IPS-18c (cell line): ENCODE measurements at regions not wholly inside any gene's neighbourhood (a gene's known extent, or its start where the extent isn't known, plus 50 kb on each side); places are given as distances from the start of the nearest gene placed in this dataset.
"Not testable (repeated sequence)": the region's sequence is repeated elsewhere in the genome, so short reads cannot be mapped to it uniquely, and the experiment has no call there.

Experiments
- H3K4me3 ChIP-seq: 2 replicates; pipeline ENCODE4 v1.7.0; 2013; ENCODE audit warnings: low read depth, mild to moderate bottlenecking, low read length, moderate library complexity; ENCODE audit not compliant: insufficient read depth
- H3K9me3 ChIP-seq: one replicate; pipeline ENCODE4 v1.6.1; 2013; ENCODE audit warnings: mild to moderate bottlenecking, low read length, moderate library complexity; ENCODE audit not compliant: control insufficient read depth, insufficient read depth

DNA sequence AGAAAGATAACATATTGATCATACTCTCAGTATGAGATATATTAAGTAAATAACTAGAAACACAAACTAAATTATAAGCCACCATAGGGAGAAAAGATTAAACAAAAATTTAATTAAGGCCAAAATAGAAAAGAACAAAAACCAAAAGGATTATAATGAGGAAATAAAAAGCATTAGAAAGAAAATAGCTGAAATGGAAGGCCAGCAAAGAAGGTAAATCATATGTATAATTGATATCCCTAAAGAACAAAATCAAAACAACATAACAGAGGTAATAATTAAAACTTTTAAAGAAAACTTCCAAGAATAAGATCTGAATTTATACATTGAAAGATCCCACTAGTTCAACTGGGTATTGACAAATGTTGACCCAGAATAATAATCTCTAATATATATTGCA, 453.0 kb downstream of the LRRIQ3 start:
- no peaks in the 10 kb centered on the region for H3K9me3 ChIP-seq
- no peak overlapping the region for H3K4me3 ChIP-seq

DNA sequence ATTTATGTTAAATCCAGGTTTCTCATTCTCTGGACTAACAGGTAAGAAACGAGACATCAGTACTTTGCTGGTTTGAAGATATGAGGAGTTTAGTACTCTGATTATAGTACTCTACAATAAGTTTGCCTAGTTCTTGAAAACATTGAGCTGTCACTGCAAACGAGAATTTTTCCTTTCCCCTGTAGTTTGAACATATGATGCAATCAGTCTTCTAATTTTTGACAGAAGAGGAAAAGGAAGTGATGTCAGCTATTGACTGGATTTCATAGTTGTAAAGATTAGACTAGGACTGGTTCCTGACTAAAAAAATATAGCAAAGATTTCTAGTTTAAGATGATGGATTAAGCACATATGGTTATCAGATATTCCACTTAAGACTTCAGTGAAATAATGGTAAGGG, 461.9 kb downstream of the LRRIQ3 start:
- no peak overlapping the region for H3K4me3 ChIP-seq
- H3K9me3 ChIP-seq, result no peaks in the 10 kb centered on the region

DNA sequence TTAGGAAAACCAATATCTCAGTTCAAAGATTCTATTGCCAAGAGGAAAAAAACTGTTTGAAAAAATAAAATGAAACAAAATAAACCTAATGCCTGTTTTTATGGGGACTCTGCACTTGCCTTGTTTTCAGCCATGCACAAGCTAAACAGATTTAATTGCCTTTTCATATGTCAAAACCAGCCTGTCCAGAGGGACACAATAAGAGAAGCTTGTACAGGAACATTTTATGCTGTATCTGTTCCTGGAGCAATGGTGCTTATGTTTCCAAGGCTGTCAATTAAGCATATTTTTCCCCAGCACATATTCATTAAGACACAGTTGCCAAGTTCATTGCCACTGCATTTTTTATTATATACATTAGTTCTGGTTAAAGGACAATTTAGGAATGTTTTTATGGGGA, 470.9 kb downstream of the LRRIQ3 start:
- Histone ChIP-seq H3K9me3 (no peaks in the 10 kb centered on the region), H3K4me3 (no peak overlapping the region)

DNA sequence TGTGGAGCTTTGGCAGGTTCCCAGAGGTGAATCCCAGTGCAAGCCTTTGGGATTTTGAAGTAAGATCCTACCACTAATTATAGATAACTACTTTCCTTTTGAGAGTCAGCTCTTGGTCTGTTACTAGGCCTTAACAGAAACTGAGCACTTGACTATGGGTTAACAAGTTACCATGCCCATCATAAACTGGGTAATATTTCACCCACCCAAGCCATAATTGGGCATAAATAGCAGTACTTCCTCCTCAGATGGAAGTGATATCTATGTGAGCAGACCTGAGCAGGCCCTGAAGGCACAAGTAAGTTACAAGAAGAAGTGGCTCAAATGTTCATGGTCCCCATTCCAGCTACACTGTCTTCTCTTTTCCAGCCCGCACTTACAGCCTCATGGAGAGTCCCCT, 475.9 kb downstream of the LRRIQ3 start:
- no peaks in the 10 kb centered on the region for H3K9me3 ChIP-seq
- H3K4me3 ChIP-seq, result no peak overlapping the region

DNA sequence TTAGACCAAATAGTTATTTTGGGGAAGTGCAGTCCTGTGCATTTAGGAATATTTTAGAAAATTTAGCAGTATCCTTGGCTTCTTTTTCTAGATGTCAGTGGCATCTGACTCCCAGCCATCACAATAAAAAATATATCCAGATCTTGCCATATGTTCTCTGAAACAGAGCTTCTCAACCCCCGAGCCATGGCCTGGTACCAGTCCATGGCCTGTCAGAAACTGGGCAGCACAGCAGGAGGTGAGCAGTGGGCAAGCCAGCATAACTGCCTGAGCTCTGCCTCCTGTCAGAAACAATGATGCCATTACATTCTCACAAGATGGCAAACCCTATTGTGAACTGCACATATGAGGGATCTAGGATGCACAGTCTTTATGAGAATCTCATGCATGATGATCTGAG, 480.0 kb downstream of the LRRIQ3 start:
- H3K9me3 ChIP-seq, result no peaks in the 10 kb centered on the region
- no peak overlapping the region for H3K4me3 ChIP-seq

DNA sequence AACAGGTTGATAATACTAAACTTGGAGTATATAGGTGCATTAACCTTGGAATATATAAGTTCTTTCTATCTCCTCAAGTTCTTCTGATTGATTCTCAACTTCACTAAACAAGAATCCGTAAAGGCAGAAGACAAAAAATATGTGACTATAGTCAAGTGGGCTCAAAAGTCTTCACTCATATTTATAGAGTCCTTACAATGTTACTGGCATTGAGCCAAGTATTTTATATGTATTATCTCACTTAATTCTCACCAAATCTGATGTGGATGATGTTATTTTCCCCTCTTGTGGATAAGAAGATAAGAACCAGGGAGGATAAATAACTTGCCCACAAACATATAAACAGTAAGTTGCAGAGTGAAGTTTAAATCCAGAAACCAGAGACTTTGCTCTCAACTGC, 486.9 kb downstream of the LRRIQ3 start:
- no peak overlapping the region for H3K4me3 ChIP-seq
- no peaks in the 10 kb centered on the region for H3K9me3 ChIP-seq

DNA sequence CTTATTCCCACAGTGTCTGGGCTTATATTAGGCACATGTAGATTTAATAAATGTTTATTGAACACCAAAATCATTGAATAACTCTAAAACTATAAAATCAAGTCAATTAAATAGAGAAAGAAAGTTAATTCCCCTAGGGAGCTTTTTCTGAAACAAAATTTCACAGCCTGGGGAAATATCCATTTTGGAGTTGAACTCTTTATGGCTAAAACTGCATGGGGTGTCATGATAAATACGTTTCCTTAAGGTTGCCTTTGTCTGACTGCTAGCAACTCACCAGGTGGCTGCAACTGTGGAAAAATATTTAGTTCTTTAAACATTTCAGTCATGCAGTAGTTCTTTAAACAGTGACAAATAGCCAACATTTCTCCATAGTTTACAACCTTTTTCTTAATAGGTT, 496.1 kb downstream of the LRRIQ3 start:
- Histone ChIP-seq H3K4me3 (no peak overlapping the region), H3K9me3 (no peaks in the 10 kb centered on the region)

DNA sequence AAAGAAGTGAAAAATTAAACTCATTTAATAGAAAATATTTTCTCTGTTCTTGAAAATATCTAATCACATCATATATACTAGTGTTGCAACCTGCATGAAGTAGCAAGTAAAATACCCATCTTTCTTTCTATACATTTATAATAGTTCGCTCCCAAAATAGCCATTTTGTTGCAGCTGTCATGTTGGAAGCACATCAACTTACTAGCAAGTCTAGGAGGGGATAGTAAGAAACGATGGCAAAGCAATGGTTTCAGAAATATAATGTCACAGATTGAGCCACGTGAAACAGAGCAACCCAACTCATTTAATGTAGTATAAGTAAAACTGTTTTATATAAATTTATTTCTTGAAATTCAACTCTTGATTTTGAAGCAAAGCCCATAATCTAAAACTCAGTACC, 521.8 kb downstream of the LRRIQ3 start:
- no peaks in the 10 kb centered on the region for H3K9me3 ChIP-seq
- no peak overlapping the region for H3K4me3 ChIP-seq

DNA sequence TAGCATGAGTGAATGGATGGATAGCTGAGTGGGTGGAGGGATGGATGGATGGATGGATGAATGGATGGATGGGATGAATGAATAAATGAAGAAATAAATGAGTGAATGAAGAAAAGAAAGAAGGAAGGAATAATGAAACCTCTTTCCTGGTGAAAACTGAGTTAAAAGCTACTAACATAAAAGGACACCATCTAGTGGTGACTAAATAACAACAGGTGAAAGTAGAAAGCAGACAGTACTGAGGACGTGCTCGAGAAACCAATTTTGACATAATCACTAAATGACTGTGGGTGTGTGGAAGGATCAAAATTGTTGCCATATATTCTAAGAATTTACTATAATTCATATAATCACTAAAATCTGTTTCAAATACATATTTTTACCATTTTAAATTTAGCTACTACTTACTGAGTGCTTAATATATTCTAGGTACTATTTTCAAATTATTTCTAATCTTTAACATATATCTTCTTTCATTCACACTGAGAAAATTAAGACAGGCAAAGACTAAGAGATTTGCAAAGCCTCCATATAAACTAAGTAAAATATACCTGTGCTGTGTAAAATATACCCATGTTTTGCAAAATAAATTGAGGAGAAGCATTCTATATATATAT, 522.9 kb downstream of the LRRIQ3 start:
- Histone ChIP-seq H3K9me3 (no peaks in the 10 kb centered on the region), H3K4me3 (no peak overlapping the region)

DNA sequence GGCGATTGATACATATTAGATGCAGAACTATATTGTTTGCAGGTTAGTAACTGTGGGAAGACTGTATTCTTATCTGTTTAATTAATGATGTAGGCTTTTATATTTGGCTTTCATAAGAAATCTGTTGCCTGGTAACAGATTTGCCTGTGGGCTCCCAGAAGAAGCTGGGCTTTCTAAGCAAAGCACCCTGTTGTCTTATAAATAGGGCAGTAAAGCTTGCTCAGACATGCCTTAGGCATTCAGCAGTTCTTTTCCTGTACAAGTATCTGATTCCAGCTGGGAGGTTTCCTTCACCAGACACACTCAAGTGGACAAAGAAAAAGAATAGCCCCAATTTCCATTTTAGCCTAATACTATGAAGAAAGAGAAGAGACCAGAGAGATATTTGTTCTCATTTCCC, 524.0 kb downstream of the LRRIQ3 start:
- no peaks in the 10 kb centered on the region for H3K9me3 ChIP-seq
- no peak overlapping the region for H3K4me3 ChIP-seq

DNA sequence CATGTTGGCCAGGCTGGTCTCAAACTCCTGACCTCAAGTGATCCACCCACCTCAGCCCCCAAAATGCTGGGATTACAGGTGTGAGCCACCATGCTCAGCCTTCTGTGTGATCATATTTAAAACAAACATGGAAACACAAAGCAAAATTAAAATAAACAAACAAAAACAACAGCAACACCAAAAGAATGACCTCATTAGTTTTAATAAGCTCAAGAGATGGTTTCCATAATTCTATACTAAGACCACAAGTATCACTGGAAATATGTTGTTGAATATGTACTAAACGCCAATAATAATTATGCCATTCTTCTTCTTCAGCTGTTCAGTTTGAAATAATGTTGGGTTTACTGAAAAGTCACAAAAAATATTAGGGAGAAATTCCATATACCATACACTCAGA, 526.4 kb downstream of the LRRIQ3 start:
- Histone ChIP-seq H3K9me3 (no peaks in the 10 kb centered on the region), H3K4me3 (no peak overlapping the region)

DNA sequence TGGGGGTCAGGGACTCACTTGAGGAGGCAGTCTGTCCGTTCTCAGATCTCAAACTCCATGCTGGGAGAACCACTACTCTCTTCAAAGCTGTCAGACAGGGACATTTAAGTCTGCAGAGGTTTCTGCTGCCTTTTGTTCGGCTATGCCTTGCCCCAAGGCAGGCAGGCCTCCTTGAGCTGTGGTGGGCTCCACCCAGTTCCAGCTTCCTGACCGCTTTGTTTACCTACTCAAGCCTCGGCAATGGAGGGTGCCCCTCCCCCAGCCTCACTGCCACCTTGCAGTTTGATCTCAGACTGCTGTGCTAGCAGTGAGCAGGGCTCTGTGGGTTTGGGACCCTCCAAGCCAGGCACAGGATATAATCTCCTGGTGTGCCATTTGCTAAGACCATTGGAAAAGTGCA, 530.0 kb downstream of the LRRIQ3 start:
- H3K9me3 ChIP-seq, H3K4me3 ChIP-seq: not testable (repeated sequence)

DNA sequence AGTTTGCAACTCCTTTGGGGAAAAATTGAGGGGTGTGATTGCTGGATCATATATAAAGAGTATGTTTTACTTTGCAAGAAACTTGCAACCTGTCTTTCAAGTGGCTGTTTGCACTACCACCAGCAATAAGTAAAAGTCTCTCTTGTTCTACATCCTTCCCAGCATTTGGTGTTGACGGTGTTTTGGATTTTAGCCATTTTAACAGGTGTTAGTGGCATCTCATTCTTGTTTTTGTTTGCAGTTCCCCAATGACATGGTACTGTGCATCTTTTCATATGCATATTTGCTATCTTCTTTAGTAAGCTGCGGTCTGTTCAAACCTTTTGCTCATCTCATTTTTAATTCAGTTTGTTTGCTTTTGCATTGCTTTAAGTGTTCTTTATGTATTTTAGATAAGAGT, 535.5 kb downstream of the LRRIQ3 start:
- Histone ChIP-seq H3K4me3 (no peak overlapping the region), H3K9me3 (no peaks in the 10 kb centered on the region)

DNA sequence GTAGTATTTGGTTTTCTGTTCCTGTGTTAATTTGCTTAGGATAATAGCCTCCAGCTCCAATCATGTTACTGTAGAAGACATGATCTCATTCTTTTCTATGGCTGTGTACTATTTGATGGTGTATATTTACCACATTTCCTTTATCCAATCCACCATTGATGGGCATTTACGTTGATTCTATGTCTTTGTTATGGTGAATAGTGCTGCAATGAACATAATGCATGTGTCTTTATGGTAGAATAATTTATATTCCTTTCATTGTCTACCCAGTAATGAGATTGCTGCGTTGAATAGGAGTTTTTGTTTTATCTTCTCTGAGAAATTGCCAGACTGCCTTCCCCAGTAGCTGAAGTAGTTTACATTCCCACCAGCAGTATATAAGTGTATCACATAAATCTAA, 538.8 kb downstream of the LRRIQ3 start:
- H3K4me3 ChIP-seq, result no peak overlapping the region
- no peaks in the 10 kb centered on the region for H3K9me3 ChIP-seq

DNA sequence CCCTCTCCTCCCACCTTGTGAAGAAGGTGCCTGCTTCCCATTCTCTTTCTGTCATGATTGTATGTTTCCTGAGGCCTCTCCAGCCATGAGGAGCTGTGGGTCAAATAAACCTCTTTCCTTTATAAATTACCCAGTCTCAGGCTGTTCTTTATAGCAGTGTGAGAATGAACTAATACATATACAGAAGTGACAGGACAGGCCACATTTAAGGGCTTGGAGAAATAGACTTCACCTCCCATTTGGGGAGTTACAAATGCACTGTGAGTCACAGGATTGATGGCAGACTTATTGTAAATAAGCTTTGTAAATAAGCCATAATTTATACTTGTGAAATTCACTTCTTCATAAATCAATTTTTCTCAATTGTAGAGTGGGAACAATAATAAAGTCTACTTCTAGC, 543.3 kb downstream of the LRRIQ3 start:
- Histone ChIP-seq H3K9me3 (no peaks in the 10 kb centered on the region), H3K4me3 (no peak overlapping the region)

DNA sequence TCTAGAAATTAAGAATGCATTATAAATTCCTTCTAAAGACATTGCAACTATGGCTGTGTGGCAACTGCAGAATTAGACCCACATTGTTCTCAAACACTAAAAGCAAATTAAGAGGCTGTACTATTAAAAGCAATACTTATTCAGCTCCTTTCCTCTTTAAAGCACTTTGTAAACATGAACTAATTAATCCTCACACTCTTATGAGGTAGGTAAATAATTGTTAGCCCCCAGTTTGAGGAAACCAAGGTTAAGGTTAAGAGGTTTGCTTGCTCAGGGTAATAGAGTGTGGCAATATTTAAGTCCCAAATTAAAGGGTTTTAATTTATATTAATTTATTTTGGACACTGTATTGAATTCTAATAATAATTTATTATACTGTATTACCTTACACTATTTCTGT, 553.8 kb downstream of the LRRIQ3 start:
- no peak overlapping the region for H3K4me3 ChIP-seq
- no peaks in the 10 kb centered on the region for H3K9me3 ChIP-seq

DNA sequence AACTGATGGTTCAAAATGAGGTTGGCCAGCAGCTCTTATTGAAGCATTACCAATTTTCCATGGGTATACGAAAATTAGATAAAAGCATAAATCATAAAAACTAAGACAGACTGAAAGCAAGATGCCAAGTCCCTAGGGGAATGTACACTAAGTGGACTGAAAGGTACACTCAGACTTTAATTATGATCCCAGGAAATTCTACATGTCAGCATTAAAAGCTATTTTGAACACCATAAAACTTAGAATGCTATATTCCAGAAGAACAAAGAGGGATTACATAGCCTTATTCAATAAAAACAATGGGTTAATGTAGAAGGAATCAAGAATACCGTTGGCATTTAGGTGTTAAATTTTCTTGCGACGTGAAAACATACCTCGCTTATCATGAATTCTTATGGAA, 558.5 kb downstream of the LRRIQ3 start:
- Histone ChIP-seq H3K4me3 (no peak overlapping the region), H3K9me3 (no peaks in the 10 kb centered on the region)

DNA sequence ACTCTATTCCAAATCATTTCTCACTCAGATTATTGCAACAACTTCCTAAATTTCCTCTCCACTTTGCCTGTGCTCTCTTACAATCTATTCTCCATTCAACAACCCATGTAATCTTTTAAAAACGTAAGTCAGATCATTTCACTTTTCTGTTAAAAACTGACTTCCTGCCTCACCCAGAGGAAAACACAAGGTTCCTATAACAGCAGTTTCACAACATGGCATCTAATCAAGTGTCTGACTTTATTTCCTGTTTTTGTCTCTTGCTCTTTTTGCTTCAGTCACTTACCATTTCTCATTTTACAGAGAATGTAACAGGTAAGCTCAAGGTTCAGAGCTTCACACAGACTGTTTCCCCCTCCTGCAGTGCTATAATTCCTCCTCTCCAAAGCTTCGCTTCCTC, 560.7 kb downstream of the LRRIQ3 start:
- H3K4me3 ChIP-seq, result no peak overlapping the region
- H3K9me3 ChIP-seq, result no peaks in the 10 kb centered on the region

DNA sequence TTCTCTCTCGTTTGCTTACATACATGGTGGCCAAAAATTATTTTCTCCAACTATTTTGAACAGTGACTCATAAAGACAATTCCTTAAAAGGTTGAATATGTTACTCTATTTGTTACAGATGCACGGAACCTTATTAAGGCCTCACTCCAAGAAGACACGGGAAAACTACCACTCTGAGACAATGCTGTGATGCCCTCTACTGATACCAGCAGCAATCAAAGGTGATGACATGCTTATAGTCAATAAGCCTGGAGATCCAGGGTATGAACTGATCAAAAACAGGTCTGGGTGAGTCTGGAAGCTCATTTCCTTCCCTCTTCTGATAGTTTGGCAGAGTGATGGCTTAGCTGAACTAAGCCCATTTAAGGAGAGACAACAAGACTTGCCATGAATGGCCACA, 563.0 kb downstream of the LRRIQ3 start:
- no peaks in the 10 kb centered on the region for H3K9me3 ChIP-seq
- H3K4me3 ChIP-seq, result no peak overlapping the region
